ENCODE measurements at regions not wholly inside any gene's neighbourhood (a gene's known extent, or its start where the extent isn't known, plus 50 kb on each side); places are given as distances from the start of the nearest gene placed in this dataset.

- Histone ChIP-seq H3K4me1 (no peaks in the 10 kb centered on the region), H3K27ac (no peak overlapping the region), H3K36me3 (no peaks in the 10 kb centered on the region), H3K9me3 (peaks cover 0 to 8% (median 0%) of the 10 kb centered on the region in 11 donors), H3K27me3 (peaks cover 0 to 7% (median 0%) of the 10 kb centered on the region in 7 donors), H3K4me3 (no peak overlapping the region)
- intact Hi-C loops (cut with DNase I), result no loop called here
- DNase-seq (no peak), ATAC-seq (no peak)
- 78 to 88% methylated on average over 3 of the region's 3 CpGs for WGBS, 2 donors
- TF ChIP-seq, protein P1, sequence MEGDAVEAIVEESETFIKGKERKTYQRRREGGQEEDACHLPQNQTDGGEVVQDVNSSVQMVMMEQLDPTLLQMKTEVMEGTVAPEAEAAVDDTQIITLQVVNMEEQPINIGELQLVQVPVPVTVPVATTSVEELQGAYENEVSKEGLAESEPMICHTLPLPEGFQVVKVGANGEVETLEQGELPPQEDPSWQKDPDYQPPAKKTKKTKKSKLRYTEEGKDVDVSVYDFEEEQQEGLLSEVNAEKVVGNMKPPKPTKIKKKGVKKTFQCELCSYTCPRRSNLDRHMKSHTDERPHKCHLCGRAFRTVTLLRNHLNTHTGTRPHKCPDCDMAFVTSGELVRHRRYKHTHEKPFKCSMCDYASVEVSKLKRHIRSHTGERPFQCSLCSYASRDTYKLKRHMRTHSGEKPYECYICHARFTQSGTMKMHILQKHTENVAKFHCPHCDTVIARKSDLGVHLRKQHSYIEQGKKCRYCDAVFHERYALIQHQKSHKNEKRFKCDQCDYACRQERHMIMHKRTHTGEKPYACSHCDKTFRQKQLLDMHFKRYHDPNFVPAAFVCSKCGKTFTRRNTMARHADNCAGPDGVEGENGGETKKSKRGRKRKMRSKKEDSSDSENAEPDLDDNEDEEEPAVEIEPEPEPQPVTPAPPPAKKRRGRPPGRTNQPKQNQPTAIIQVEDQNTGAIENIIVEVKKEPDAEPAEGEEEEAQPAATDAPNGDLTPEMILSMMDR (IDR thresholded peaks at IDR 0.05), result no peak
These were observed 95.5 kb upstream of the PTPRT start for GRCh38 chr20:43285170-43285569.

DNA sequence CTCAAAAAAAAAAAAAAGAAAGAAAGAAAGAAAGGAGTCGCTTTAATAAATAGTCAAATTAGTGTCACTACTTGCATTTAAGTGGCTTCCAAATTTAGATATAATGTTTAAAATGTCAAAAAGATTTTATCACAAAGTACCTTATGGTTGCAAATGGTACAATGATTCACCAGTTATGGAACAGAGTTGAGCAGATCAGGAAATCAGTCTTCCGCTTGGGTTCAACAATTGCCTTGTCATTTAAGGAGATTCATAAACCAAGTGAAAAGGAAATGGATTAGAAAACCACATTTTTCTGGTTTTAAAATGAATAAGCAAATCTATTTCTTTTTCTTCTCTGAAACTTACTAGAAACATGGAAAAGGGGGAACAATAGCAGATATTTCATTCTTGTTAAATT lies 94.8 kb upstream of the PTPRT start:
- TF ChIP-seq, protein P1 (IDR thresholded peaks at IDR 0.05), result no peak
- H3K4me1 ChIP-seq, result no peaks in the 10 kb centered on the region
- no peak overlapping the region for H3K4me3 ChIP-seq
- DNase-seq (no peak), ATAC-seq (no peak)
- H3K9me3 ChIP-seq, result peaks cover 0 to 8% (median 0%) of the 10 kb centered on the region in 11 donors
- no peak overlapping the region for H3K27ac ChIP-seq
- H3K27me3 ChIP-seq, result peaks cover 0 to 7% (median 0%) of the 10 kb centered on the region in 7 donors
- intact Hi-C loops (cut with DNase I), result no loop called here
- 85 to 89% methylated on average over 2 of the region's 2 CpGs for WGBS, 2 donors
- no peaks in the 10 kb centered on the region for H3K36me3 ChIP-seq

DNA sequence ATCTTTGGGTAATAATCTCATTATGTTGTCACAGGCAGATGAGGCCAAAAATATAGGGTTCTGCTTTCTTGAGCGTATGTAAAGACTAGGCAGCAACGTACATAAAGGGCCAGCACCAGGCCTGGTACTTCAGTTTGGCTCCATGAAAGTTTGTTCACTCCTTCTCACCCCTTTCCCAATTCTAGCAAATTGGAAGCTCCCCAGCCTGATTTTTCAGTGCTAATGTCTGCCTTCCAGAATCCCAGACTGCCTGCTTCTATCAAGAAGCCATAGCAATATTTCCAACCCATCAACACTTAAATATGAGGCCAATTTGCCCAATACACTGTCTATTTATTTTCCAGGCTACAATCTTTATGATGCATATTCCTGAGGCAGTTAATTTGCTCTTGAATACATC lies 93.4 kb upstream of the PTPRT start:
- no peak overlapping the region for H3K4me3 ChIP-seq
- no peak overlapping the region for H3K27ac ChIP-seq
- ATAC-seq, result no peak
- H3K4me1 ChIP-seq, result no peaks in the 10 kb centered on the region
- 83 to 84% methylated on average over 2 of the region's 2 CpGs for WGBS, 2 donors
- no peaks in the 10 kb centered on the region for H3K36me3 ChIP-seq
- H3K27me3 ChIP-seq, result peaks cover 0 to 7% (median 0%) of the 10 kb centered on the region in 7 donors
- peaks cover 0 to 8% (median 0%) of the 10 kb centered on the region in 11 donors for H3K9me3 ChIP-seq
- TF ChIP-seq, protein P1 (IDR thresholded peaks at IDR 0.05), result no peak
- no peak for DNase-seq
- intact Hi-C loops (cut with DNase I), result no loop called here

DNA sequence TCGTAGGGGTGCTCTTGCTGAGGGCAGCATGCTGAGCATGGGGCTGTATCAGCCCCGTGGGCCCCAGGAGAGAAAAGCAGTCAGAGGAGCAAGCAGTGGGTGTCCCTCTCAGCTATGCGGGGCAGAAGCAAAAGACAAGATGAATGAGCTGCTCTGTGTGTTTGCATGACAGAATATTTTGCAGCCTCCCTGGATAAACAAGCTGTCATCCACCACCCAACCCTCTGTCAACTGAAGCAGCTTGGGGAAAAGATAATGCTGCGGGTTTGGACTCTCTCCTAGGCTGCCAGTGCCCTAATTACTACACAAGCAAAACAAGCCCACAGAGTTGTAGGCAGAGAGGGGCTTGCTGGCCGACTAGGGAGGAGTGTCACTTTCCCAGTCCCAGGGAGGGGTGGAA lies 82.3 kb upstream of the PTPRT start:
- no peak overlapping the region for H3K27ac ChIP-seq
- H3K4me3 ChIP-seq, result no peak overlapping the region
- intact Hi-C loops (cut with DNase I), result no loop called here
- no peaks in the 10 kb centered on the region for H3K4me1 ChIP-seq
- TF ChIP-seq, protein P1 (IDR thresholded peaks at IDR 0.05), result no peak
- peaks cover 0 to 9% (median 0%) of the 10 kb centered on the region in 11 donors for H3K9me3 ChIP-seq
- ATAC-seq (no peak), DNase-seq (no peak)
- H3K36me3 ChIP-seq, result no peaks in the 10 kb centered on the region
- peaks cover 0 to 19% (median 0%) of the 10 kb centered on the region in 7 donors for H3K27me3 ChIP-seq
- 28 to 38% methylated on average over 5 of the region's 5 CpGs for WGBS, 2 donors

Measured in heart right ventricle (tissue), 16 donors.